Activated CD8-positive, alpha-beta T cell treated with anti-CD3 and anti-CD28 coated beads for 36 hours (primary cell): ENCODE measurements at regions not wholly inside any gene's neighbourhood (a gene's known extent, or its start where the extent isn't known, plus 50 kb on each side); places are given as distances from the start of the nearest gene placed in this dataset.
"Not testable (repeated sequence)": the region's sequence is repeated elsewhere in the genome, so short reads cannot be mapped to it uniquely, and the experiment has no call there.

Source experiments
- ATAC-seq: fragments of 200-7000 bp; cut with Tn5 transposase; one replicate; pipeline ENCODE4 v1.10.0; 2021; ENCODE audit warnings: mild to moderate bottlenecking, moderate library complexity
- CTCF ChIA-PET: fragments of 350-600 bp; sonication (Branson Sonifier 250); formaldehyde crosslinking; loops from one replicate; lab custom pipeline; 2021; ENCODE audit warnings: antibody characterized with exemption; lab: Charles Lee
- POLR2A ChIA-PET: fragments of 350-600 bp; sonication (Branson Sonifier 250); formaldehyde crosslinking; loops from one replicate; lab custom pipeline; 2021; ENCODE audit warnings: antibody characterized with exemption; lab: Charles Lee
- DNase-seq: peaks from one replicate; pipeline ENCODE4 v3.0.0-alpha.2; 2020
- H3K27ac Mint-ChIP-seq: one replicate; pipeline ENCODE4 v1.8.0; 2021; ENCODE audit warnings: mild to moderate bottlenecking, mixed read lengths
- H3K27me3 Mint-ChIP-seq: one replicate; pipeline ENCODE4 v1.8.0; 2021; ENCODE audit warnings: mixed read lengths
- H3K36me3 Mint-ChIP-seq: one replicate; pipeline ENCODE4 v1.8.0; 2021; ENCODE audit warnings: low read depth, mixed read lengths
- H3K4me1 Mint-ChIP-seq: one replicate; pipeline ENCODE4 v1.8.0; 2021; ENCODE audit warnings: low read depth, mixed read lengths
- H3K4me3 Mint-ChIP-seq: one replicate; pipeline ENCODE4 v1.8.0; 2021; ENCODE audit warnings: mild to moderate bottlenecking, moderate library complexity, mixed read lengths
- H3K9me3 Mint-ChIP-seq: one replicate; pipeline ENCODE4 v1.8.0; 2021; ENCODE audit warnings: mixed read lengths
- CTCF ChIP-seq: fragments of 200-600 bp; IDR thresholded peaks from one replicate; pipeline ENCODE4 v1.8.0; 2022; ENCODE audit warnings: antibody characterized with exemption, mild to moderate bottlenecking
- intact Hi-C: fragments of 100-400 bp; cut with micrococcal nuclease; formaldehyde crosslinking; loops from one replicate; pipeline ENCODE4 v1.10.0; 2022

GRCh38 chrX:9370893-9371292 lies 94.0 kb upstream of the TBL1X start:
- POLR2A ChIA-PET, result no interaction called here
- ATAC-seq, result no peak
- no peaks in the 10 kb centered on the region for H3K27me3 Mint-ChIP-seq

GRCh38 chrX:9372866-9373265 lies 92.0 kb upstream of the TBL1X start:
- no peak for DNase-seq
- CTCF ChIA-PET, result no interaction called here
- intact Hi-C loops, result no loop called here
- no peak for TF ChIP-seq CTCF
- Mint-ChIP-seq H3K27me3 (no peaks in the 10 kb centered on the region), H3K36me3 (no peaks in the 10 kb centered on the region), H3K4me1 (peaks cover 13% of the 10 kb centered on the region), H3K9me3 (no peaks in the 10 kb centered on the region), H3K4me3 (no peak overlapping the region), H3K27ac (no peak overlapping the region)
- POLR2A ChIA-PET, result no interaction called here
- ATAC-seq, result no peak

More at GRCh38 chrX:9370893-9371292, 94.0 kb upstream of the TBL1X start:
- peaks cover 13% of the 10 kb centered on the region for H3K4me1 Mint-ChIP-seq
- TF ChIP-seq CTCF, result no peak
- no peak overlapping the region for H3K27ac Mint-ChIP-seq
- intact Hi-C loops, result no loop called here
- H3K9me3 Mint-ChIP-seq, result no peaks in the 10 kb centered on the region
- no peak for DNase-seq
- H3K4me3 Mint-ChIP-seq, result no peak overlapping the region
- CTCF ChIA-PET, result no interaction called here
- no peaks in the 10 kb centered on the region for H3K36me3 Mint-ChIP-seq

GRCh38 chrX:9373789-9374188 lies 91.1 kb upstream of the TBL1X start:
- Mint-ChIP-seq H3K27me3 (no peaks in the 10 kb centered on the region), H3K4me3 (no peak overlapping the region), H3K4me1 (peaks cover 13% of the 10 kb centered on the region), H3K36me3 (no peaks in the 10 kb centered on the region), H3K27ac (no peak overlapping the region), H3K9me3 (no peaks in the 10 kb centered on the region)
- ChIA-PET POLR2A (interaction anchor here (0.7 kb wide), 1 partner anchor 352 kb away, joined by 3 read pairs; no protein-coding TSS in a partner anchor), CTCF (no interaction called here)
- DNase-seq (no peak), ATAC-seq (no peak)
- no peak for TF ChIP-seq CTCF
- intact Hi-C loops, result no loop called here

- ATAC-seq, result no peak
- TF ChIP-seq CTCF, result no peak
- no peak for DNase-seq
- Mint-ChIP-seq H3K27ac (no peak overlapping the region), H3K9me3 (no peaks in the 10 kb centered on the region), H3K36me3 (no peaks in the 10 kb centered on the region), H3K4me3 (no peak overlapping the region), H3K4me1 (peaks cover 10% of the 10 kb centered on the region), H3K27me3 (no peaks in the 10 kb centered on the region)
- POLR2A ChIA-PET, result no interaction called here
- CTCF ChIA-PET, result no interaction called here
- intact Hi-C loops, result no loop called here
Measured at GRCh38 chrX:9374555-9374954, 90.3 kb upstream of the TBL1X start.

GRCh38 chrX:9376111-9376510 lies 88.7 kb upstream of the TBL1X start:
- Mint-ChIP-seq H3K9me3 (no peaks in the 10 kb centered on the region), H3K27ac (no peak overlapping the region), H3K4me3 (no peak overlapping the region), H3K4me1 (no peaks in the 10 kb centered on the region), H3K36me3 (no peaks in the 10 kb centered on the region), H3K27me3 (no peaks in the 10 kb centered on the region)
- POLR2A ChIA-PET, result no interaction called here
- TF ChIP-seq CTCF, result no peak
- DNase-seq (no peak), ATAC-seq (no peak)
- CTCF ChIA-PET, result no interaction called here
- intact Hi-C loops, result no loop called here

- ATAC-seq, DNase-seq, H3K4me1 Mint-ChIP-seq, H3K4me3 Mint-ChIP-seq, H3K27me3 Mint-ChIP-seq, H3K27ac Mint-ChIP-seq, H3K9me3 Mint-ChIP-seq, intact Hi-C loops, CTCF ChIA-PET, H3K36me3 Mint-ChIP-seq: not testable (repeated sequence)
- POLR2A ChIA-PET, result interaction anchor here (0.8 kb wide), 1 partner anchor 183 kb away, joined by 3 read pairs; no protein-coding TSS in a partner anchor
Measured at GRCh38 chrX:9377216-9377615, 87.6 kb upstream of the TBL1X start.
